Liver (tissue), 8 donors: ENCODE measurements at regions not wholly inside any gene's neighbourhood (a gene's known extent, or its start where the extent isn't known, plus 50 kb on each side); places are given as distances from the start of the nearest gene placed in this dataset.
"Not testable (repeated sequence)": the region's sequence is repeated elsewhere in the genome, so short reads cannot be mapped to it uniquely, and the experiment has no call there.

Experiments
- DNase-seq: peaks from one replicate; pipeline ENCODE4 v3.0.0-alpha.2; 2017; ENCODE audit warnings: low spot score
- H3K27ac ChIP-seq, 2 donors: one replicate each; pipeline ENCODE4 v1.7.0; 2013; ENCODE audit warnings: inconsistent platforms in 2 of 2, low read length in 2 of 2, control low read depth in 1 of 2, low read depth in 1 of 2, mild to moderate bottlenecking in 1 of 2
- H3K27me3 ChIP-seq, 4 donors: one replicate each; pipeline versions ENCODE4 v1.6.1 to v1.7.0; 2013; ENCODE audit warnings: low read length in 3 of 4, inconsistent platforms in 1 of 4, mild to moderate bottlenecking in 1 of 4, moderate library complexity in 1 of 4; ENCODE audit not compliant: control insufficient read depth in 4 of 4, insufficient read depth in 4 of 4
- H3K36me3 ChIP-seq, 4 donors: one replicate each; pipeline versions ENCODE4 v1.6.1 to v1.7.0; 2013; ENCODE audit warnings: low read length in 3 of 4, mild to moderate bottlenecking in 3 of 4, low read depth in 1 of 4, moderate library complexity in 1 of 4; ENCODE audit not compliant: control insufficient read depth in 4 of 4, insufficient read depth in 3 of 4
- H3K4me1 ChIP-seq, 4 donors: one replicate each; pipeline versions ENCODE4 v1.6.1 to v1.7.0; 2013; ENCODE audit warnings: low read length in 3 of 4, mild to moderate bottlenecking in 3 of 4, moderate library complexity in 1 of 4; ENCODE audit not compliant: control insufficient read depth in 4 of 4, insufficient read depth in 4 of 4
- H3K4me3 ChIP-seq, 3 donors: one replicate each; pipeline versions ENCODE4 v1.6.1 to v1.7.0; 2013; ENCODE audit warnings: low read length in 3 of 3, control low read depth in 1 of 3, low read depth in 1 of 3, mild to moderate bottlenecking in 1 of 3
- H3K9ac ChIP-seq, 2 donors: one replicate each; pipeline ENCODE4 v1.7.0; 2013; ENCODE audit warnings: low read length in 2 of 2, mild to moderate bottlenecking in 2 of 2, moderate library complexity in 2 of 2, control low read depth in 1 of 2, low read depth in 1 of 2
- H3K9me3 ChIP-seq, 4 donors: one replicate each; pipeline versions ENCODE4 v1.6.1 to v1.7.0; 2013; ENCODE audit warnings: low read length in 3 of 4; ENCODE audit not compliant: control insufficient read depth in 4 of 4
- ATF3 ChIP-seq: IDR thresholded peaks from 2 replicates; pipeline ENCODE4 v1.6.1; 2016; ENCODE audit warnings: antibody characterized with exemption
- CTCF ChIP-seq: fragments of 150-350 bp; IDR thresholded peaks from 2 replicates; pipeline ENCODE4 v1.5.1; 2017; ENCODE audit warnings: improper control_type of control experiment, low read depth, low read length; ENCODE audit not compliant: missing input control
- EGR1 ChIP-seq, 2 donors: IDR thresholded peaks; 2 replicates each; pipeline ENCODE4 v1.6.1; 2016 to 2018; ENCODE audit warnings: antibody characterized with exemption in 2 of 2, low read depth in 2 of 2
- FOXA2 ChIP-seq: IDR thresholded peaks from 2 replicates; pipeline ENCODE4 v1.6.1; 2016; ENCODE audit warnings: antibody characterized with exemption
- HNF4A ChIP-seq, 2 donors: conservative IDR thresholded peaks; 2 replicates each; pipeline ENCODE4 v1.6.1; 2016; ENCODE audit warnings: antibody characterized with exemption in 2 of 2, mild to moderate bottlenecking in 2 of 2
- HNF4G ChIP-seq: IDR thresholded peaks from 2 replicates; pipeline ENCODE4 v1.6.1; 2016; ENCODE audit warnings: antibody characterized with exemption
- JUND ChIP-seq, 2 donors: IDR thresholded peaks; 2 replicates each; pipeline ENCODE4 v1.6.1; 2016; ENCODE audit warnings: antibody characterized with exemption in 2 of 2
- MAX ChIP-seq: IDR thresholded peaks from 2 replicates; pipeline ENCODE4 v1.6.1; 2016; ENCODE audit warnings: antibody characterized with exemption
- NR2F2 ChIP-seq: IDR thresholded peaks from 2 replicates; pipeline ENCODE4 v1.6.1; 2016; ENCODE audit warnings: antibody characterized with exemption
- RAD21 ChIP-seq, 2 donors: IDR thresholded peaks; 2 replicates each; pipeline ENCODE4 v1.6.1; 2016; ENCODE audit warnings: antibody characterized with exemption in 2 of 2, mild to moderate bottlenecking in 2 of 2
- REST ChIP-seq: IDR thresholded peaks from 2 replicates; pipeline ENCODE4 v1.6.1; 2016; ENCODE audit warnings: antibody characterized with exemption, mild to moderate bottlenecking
- RXRA ChIP-seq, 2 donors: IDR thresholded peaks; 2 replicates each; pipeline ENCODE4 v1.6.1; 2017 to 2018; ENCODE audit warnings: antibody characterized with exemption in 2 of 2, mild to moderate bottlenecking in 1 of 2
- SP1 ChIP-seq: IDR thresholded peaks from 2 replicates; pipeline ENCODE4 v1.6.1; 2018; ENCODE audit warnings: antibody characterized with exemption, mild to moderate bottlenecking
- TAF1 ChIP-seq: conservative IDR thresholded peaks from 2 replicates; pipeline ENCODE4 v1.6.1; 2016; ENCODE audit warnings: antibody characterized with exemption, mild to moderate bottlenecking
- YY1 ChIP-seq: IDR thresholded peaks from 2 replicates; pipeline ENCODE4 v1.6.1; 2016; ENCODE audit warnings: antibody characterized with exemption, mild to moderate bottlenecking
- ZBTB33 ChIP-seq: IDR thresholded peaks from 2 replicates; pipeline ENCODE4 v1.6.1; 2016; ENCODE audit warnings: antibody characterized with exemption
- WGBS: extraction: QIAGEN DNeasy Blood & Tissue Kit; methylation state at CpG from one replicate; pipeline ENCODE4 v1.1.7; 2013; 5-methylcytosine and 5-hydroxymethylcytosine counted together
- donor health status: healthy.
- donor health status: healthy.
- donor health status: healthy.
- donor health status: healthy.
- donor health status: healthy.

GRCh38 chr14:43522191-43522590 lies 984.9 kb downstream of the FSCB start:
- Histone ChIP-seq H3K4me1 (no peaks in the 10 kb centered on the region), H3K4me3 (no peak overlapping the region), H3K27ac (no peak overlapping the region), H3K27me3 (no peaks in the 10 kb centered on the region), H3K9me3 (no peaks in the 10 kb centered on the region), H3K9ac (no peak overlapping the region), H3K36me3 (no peaks in the 10 kb centered on the region)
- WGBS: 93% methylated on average over 4 of the region's 4 CpGs
- TF ChIP-seq FOXA2: no peak
- no peak for TF ChIP-seq RXRA (IDR thresholded peaks at IDR 0.05)
- no peak for TF ChIP-seq ATF3
- no peak for TF ChIP-seq NR2F2
- no peak for TF ChIP-seq TAF1
- TF ChIP-seq JUND (IDR thresholded peaks at IDR 0.05): no peak
- TF ChIP-seq ZBTB33: no peak
- no peak for TF ChIP-seq YY1
- TF ChIP-seq HNF4A (conservative IDR thresholded peaks at IDR 0.05): no peak
- TF ChIP-seq HNF4G: no peak
- no peak for TF ChIP-seq MAX
- no peak for TF ChIP-seq SP1
- no peak for TF ChIP-seq CTCF
- TF ChIP-seq EGR1 (IDR thresholded peaks at IDR 0.05; ENCODE audit: low read depth in 2 of 2): no peak
- TF ChIP-seq REST: no peak
- no peak for DNase-seq

GRCh38 chr14:43503508-43503907 lies 1003.6 kb downstream of the FSCB start:
- Histone ChIP-seq H3K27me3 (no peaks in the 10 kb centered on the region), H3K4me1 (no peaks in the 10 kb centered on the region), H3K9ac (no peak overlapping the region), H3K4me3 (no peak overlapping the region), H3K9me3 (no peaks in the 10 kb centered on the region), H3K27ac (no peak overlapping the region), H3K36me3 (no peaks in the 10 kb centered on the region)
- no peak for DNase-seq
- no peak for TF ChIP-seq NR2F2
- peak; percentile 62 to 65 for TF ChIP-seq RAD21 (IDR thresholded peaks at IDR 0.05)

- not testable (repeated sequence) for H3K9ac ChIP-seq, H3K36me3 ChIP-seq, H3K27ac ChIP-seq, H3K4me1 ChIP-seq, H3K4me3 ChIP-seq, H3K27me3 ChIP-seq, DNase-seq, H3K9me3 ChIP-seq
- WGBS: 87% methylated on average over 13 of the region's 13 CpGs
Observed at GRCh38 chr14:43492359-43492758, 1014.7 kb downstream of the FSCB start.
